ENCODE measurements at regions not wholly inside any gene's neighbourhood (a gene's known extent, or its start where the extent isn't known, plus 50 kb on each side); places are given as distances from the start of the nearest gene placed in this dataset.

- TF ChIP-seq CTCF (IDR thresholded peaks at IDR 0.05), result no peak
- Histone ChIP-seq H3K9me3 (no peaks in the 10 kb centered on the region), H3K4me1 (ENCODE audit: control insufficient read depth in 1 of 2, low read depth in 2 of 2) (no peaks in the 10 kb centered on the region), H3K27ac (no peak overlapping the region), H3K4me3 (no peak overlapping the region), H3K27me3 (replicated peaks; ENCODE audit: insufficient read depth) (no peaks in the 10 kb centered on the region), H3K36me3 (no peaks in the 10 kb centered on the region)
- ATAC-seq (ENCODE audit: insufficient number of reproducible peaks, low FRiP score, low read depth) (no peak), DNase-seq (ENCODE audit: low spot score) (no peak)
Measured at GRCh38 chr17:11035681-11036080, 197.8 kb upstream of the PIRT start.

GRCh38 chr17:11031787-11032186 is 193.9 kb upstream of the PIRT start:
- Histone ChIP-seq H3K27me3 (replicated peaks; ENCODE audit: insufficient read depth) (no peaks in the 10 kb centered on the region), H3K27ac (no peak overlapping the region), H3K4me3 (no peak overlapping the region), H3K4me1 (ENCODE audit: control insufficient read depth in 1 of 2, low read depth in 2 of 2) (no peaks in the 10 kb centered on the region), H3K36me3 (no peaks in the 10 kb centered on the region), H3K9me3 (no peaks in the 10 kb centered on the region)
- DNase-seq (ENCODE audit: low spot score), result no peak
- TF ChIP-seq CTCF (IDR thresholded peaks at IDR 0.05), result no peak
- no peak for ATAC-seq (ENCODE audit: insufficient number of reproducible peaks, low FRiP score, low read depth)

- H3K4me1 ChIP-seq (ENCODE audit: control insufficient read depth in 1 of 2, low read depth in 2 of 2), result no peaks in the 10 kb centered on the region
- no peaks in the 10 kb centered on the region for H3K9me3 ChIP-seq
- no peak overlapping the region for H3K27ac ChIP-seq
- no peaks in the 10 kb centered on the region for H3K36me3 ChIP-seq
- no peak for TF ChIP-seq CTCF (IDR thresholded peaks at IDR 0.05)
- no peak for ATAC-seq (ENCODE audit: insufficient number of reproducible peaks, low FRiP score, low read depth)
- H3K27me3 ChIP-seq (replicated peaks; ENCODE audit: insufficient read depth), result no peaks in the 10 kb centered on the region
- DNase-seq (ENCODE audit: low spot score), result no peak
- H3K4me3 ChIP-seq, result no peak overlapping the region
Measured at GRCh38 chr17:11029791-11030190, 191.9 kb upstream of the PIRT start.

- H3K27ac ChIP-seq, result no peak overlapping the region
- TF ChIP-seq CTCF (IDR thresholded peaks at IDR 0.05), result no peak
- H3K9me3 ChIP-seq, result no peaks in the 10 kb centered on the region
- DNase-seq (ENCODE audit: low spot score), result no peak
- no peak for ATAC-seq (ENCODE audit: insufficient number of reproducible peaks, low FRiP score, low read depth)
- H3K36me3 ChIP-seq, result no peaks in the 10 kb centered on the region
- H3K4me1 ChIP-seq (ENCODE audit: control insufficient read depth in 1 of 2, low read depth in 2 of 2), result no peaks in the 10 kb centered on the region
- H3K4me3 ChIP-seq, result no peak overlapping the region
- H3K27me3 ChIP-seq (replicated peaks; ENCODE audit: insufficient read depth), result no peaks in the 10 kb centered on the region
Measured at GRCh38 chr17:11028349-11028748, 190.5 kb upstream of the PIRT start.

- Histone ChIP-seq H3K27me3 (replicated peaks; ENCODE audit: insufficient read depth) (no peaks in the 10 kb centered on the region), H3K36me3 (no peaks in the 10 kb centered on the region), H3K4me3 (no peak overlapping the region), H3K9me3 (no peaks in the 10 kb centered on the region), H3K4me1 (ENCODE audit: control insufficient read depth in 1 of 2, low read depth in 2 of 2) (no peaks in the 10 kb centered on the region), H3K27ac (no peak overlapping the region)
- DNase-seq (ENCODE audit: low spot score), result no peak
- no peak for TF ChIP-seq CTCF (IDR thresholded peaks at IDR 0.05)
- no peak for ATAC-seq (ENCODE audit: insufficient number of reproducible peaks, low FRiP score, low read depth)
Measured at GRCh38 chr17:11026903-11027302, 189.0 kb upstream of the PIRT start.
